ENCODE measurements at regions not wholly inside any gene's neighbourhood (a gene's known extent, or its start where the extent isn't known, plus 50 kb on each side); places are given as distances from the start of the nearest gene placed in this dataset.

GRCh38 chr1:228884615-228885566 is 149.6 kb downstream of the RHOU start:
- DNase-seq: no peak
- Histone ChIP-seq H3K27ac (no peak overlapping the region), H3K36me3 (no peaks in the 10 kb centered on the region), H3K4me3 (no peak overlapping the region), H3K9me3 (no peaks in the 10 kb centered on the region), H3K27me3 (no peaks in the 10 kb centered on the region), H3K4me1 (no peaks in the 10 kb centered on the region)
- no peak for TF ChIP-seq POLR2A (IDR thresholded peaks at IDR 0.05)
- no peak for TF ChIP-seq CTCF (IDR thresholded peaks at IDR 0.05)

- Histone ChIP-seq H3K36me3 (no peaks in the 10 kb centered on the region), H3K27ac (no peak overlapping the region), H3K4me3 (no peak overlapping the region), H3K27me3 (no peaks in the 10 kb centered on the region), H3K4me1 (no peaks in the 10 kb centered on the region), H3K9me3 (no peaks in the 10 kb centered on the region)
- DNase-seq: no peak
- TF ChIP-seq CTCF (IDR thresholded peaks at IDR 0.05): no peak
- TF ChIP-seq POLR2A (IDR thresholded peaks at IDR 0.05): no peak
Observed at GRCh38 chr1:228885845-228886244, 150.6 kb downstream of the RHOU start.

- H3K9me3 ChIP-seq: no peaks in the 10 kb centered on the region
- H3K4me1 ChIP-seq: no peaks in the 10 kb centered on the region
- no peak overlapping the region for H3K4me3 ChIP-seq
- no peaks in the 10 kb centered on the region for H3K36me3 ChIP-seq
- no peaks in the 10 kb centered on the region for H3K27me3 ChIP-seq
- TF ChIP-seq CTCF (IDR thresholded peaks at IDR 0.05) (no peak), POLR2A (IDR thresholded peaks at IDR 0.05) (no peak)
- H3K27ac ChIP-seq: no peak overlapping the region
- DNase-seq: no peak
Observed at GRCh38 chr1:228887101-228887500, 151.8 kb downstream of the RHOU start.

- H3K4me3 ChIP-seq: no peak overlapping the region
- no peaks in the 10 kb centered on the region for H3K4me1 ChIP-seq
- H3K9me3 ChIP-seq: no peaks in the 10 kb centered on the region
- no peak for DNase-seq
- H3K36me3 ChIP-seq: no peaks in the 10 kb centered on the region
- H3K27me3 ChIP-seq: no peaks in the 10 kb centered on the region
- TF ChIP-seq POLR2A (IDR thresholded peaks at IDR 0.05): no peak
- no peak for TF ChIP-seq CTCF (IDR thresholded peaks at IDR 0.05)
- no peak overlapping the region for H3K27ac ChIP-seq
Observed at GRCh38 chr1:228887960-228888359, 152.7 kb downstream of the RHOU start.

- Histone ChIP-seq H3K36me3 (no peaks in the 10 kb centered on the region), H3K27me3 (no peaks in the 10 kb centered on the region), H3K9me3 (no peaks in the 10 kb centered on the region), H3K4me1 (no peaks in the 10 kb centered on the region), H3K4me3 (no peak overlapping the region), H3K27ac (no peak overlapping the region)
- TF ChIP-seq CTCF (IDR thresholded peaks at IDR 0.05) (no peak), POLR2A (IDR thresholded peaks at IDR 0.05) (no peak)
- DNase-seq: no peak
Observed at GRCh38 chr1:228889289-228889688, 154.0 kb downstream of the RHOU start.

Data from Peyer's patch (tissue), 4 donors.